Kidney glomerular epithelial cell (primary cell): ENCODE measurements at regions not wholly inside any gene's neighbourhood (a gene's known extent, or its start where the extent isn't known, plus 50 kb on each side); places are given as distances from the start of the nearest gene placed in this dataset.
A peak's percentile ranks its signal among the peaks of the same experiment; 100 is the strongest.

Experiments used
- DNase-seq: peaks from one replicate; lab custom pipeline; 2025; lab: John Stamatoyannopoulos, UW

- DNase-seq, result no peak
Observed at GRCh38 chr19:28505134-28505533, 707.8 kb downstream of the UQCRFS1 start.

- no peak for DNase-seq
Observed at GRCh38 chr19:28504727-28505126, 708.2 kb downstream of the UQCRFS1 start.

- DNase-seq, result no peak
Observed at GRCh38 chr19:28504139-28504538, 708.8 kb downstream of the UQCRFS1 start.

DNA sequence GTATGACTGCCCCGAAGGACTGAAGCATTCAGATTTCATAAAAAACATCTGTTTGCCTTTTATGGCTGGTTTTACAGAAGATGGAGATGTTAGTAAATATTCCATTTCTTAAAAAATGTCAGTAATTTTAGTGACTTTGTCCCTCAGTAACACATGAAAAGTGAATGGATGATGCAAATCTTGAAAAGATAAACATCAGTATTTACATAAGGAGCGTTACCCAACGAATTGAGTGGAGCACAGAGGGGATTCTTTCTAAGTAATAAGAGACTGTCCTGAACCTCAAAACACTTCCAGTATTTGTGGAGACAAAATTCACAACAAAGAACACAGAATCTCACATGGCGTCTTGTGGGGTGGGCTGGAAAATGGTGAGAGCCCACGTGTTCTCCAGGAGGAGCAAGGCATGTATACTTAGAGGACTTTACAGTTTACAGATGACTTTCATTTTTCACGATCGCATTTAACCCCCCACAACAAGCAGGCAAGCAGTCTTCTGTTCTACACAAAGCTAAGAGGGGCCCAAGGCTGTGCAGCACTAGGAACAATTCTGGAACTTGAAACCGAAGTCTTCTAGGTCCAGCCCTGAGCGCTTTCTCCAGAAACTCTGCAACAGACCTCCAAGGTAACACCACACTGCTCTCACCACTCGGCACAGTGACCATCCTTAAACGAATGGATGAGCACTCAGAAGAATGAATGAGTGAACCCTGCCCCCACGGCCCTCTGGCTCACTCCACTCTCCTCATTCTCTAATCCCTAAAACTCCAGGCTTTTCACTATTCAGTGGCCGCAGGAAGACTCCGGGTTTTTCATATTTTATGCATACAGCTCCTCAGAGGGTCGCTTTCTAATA is 709.8 kb downstream of the UQCRFS1 start:
- no peak for DNase-seq

GRCh38 chr19:28501976-28502375 is 711.0 kb downstream of the UQCRFS1 start:
- DNase-seq, result no peak

GRCh38 chr19:28500982-28501630 is 711.8 kb downstream of the UQCRFS1 start:
- no peak for DNase-seq

GRCh38 chr19:28500296-28500695 is 712.7 kb downstream of the UQCRFS1 start:
- no peak for DNase-seq

GRCh38 chr19:28498404-28498976 is 714.5 kb downstream of the UQCRFS1 start:
- peak; percentile 14 for DNase-seq

- no peak for DNase-seq
Observed at GRCh38 chr19:28497887-28498286, 715.1 kb downstream of the UQCRFS1 start.

DNA sequence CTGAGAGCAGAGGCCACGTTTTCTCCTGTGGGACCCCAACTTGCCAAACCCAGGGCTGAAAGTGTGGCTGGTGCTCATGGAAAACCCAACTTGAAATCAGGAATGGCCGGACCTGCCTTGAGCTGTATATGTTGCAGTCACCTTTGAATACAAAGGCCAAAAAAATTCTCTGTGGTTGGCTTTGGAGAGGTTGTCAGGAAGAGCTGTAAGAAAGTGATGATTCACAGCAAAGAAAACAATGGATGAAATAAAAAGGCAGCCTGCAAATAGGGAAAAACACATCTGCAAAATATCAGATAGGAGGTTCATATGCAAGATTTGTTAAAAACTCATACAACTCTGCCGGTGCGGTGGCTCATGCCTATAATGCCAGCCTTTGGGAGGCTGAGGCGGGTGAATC is 715.8 kb downstream of the UQCRFS1 start:
- peak; percentile 62 for DNase-seq

DNA sequence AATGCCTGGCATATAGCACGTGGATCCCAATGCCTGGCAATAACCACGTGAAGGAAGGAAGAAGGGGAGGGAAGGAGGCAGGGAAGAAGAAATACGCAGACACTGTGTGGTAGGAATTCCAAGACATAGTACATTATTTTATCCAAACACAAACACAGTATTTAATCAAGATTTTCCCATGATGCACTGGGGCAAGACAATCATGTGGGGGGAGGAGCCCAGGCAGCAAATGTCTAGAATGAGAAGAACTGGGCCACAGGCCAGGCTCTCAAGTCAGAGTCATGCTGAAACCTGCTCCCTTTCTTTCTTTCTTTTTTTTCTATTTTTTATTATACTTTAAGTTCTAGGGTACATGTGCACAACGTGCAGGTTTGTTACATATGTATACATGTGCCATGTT is 717.9 kb downstream of the UQCRFS1 start:
- no peak for DNase-seq

- no peak for DNase-seq
Observed at GRCh38 chr19:28494461-28494860, 718.5 kb downstream of the UQCRFS1 start.

GRCh38 chr19:28493884-28494283 is 719.1 kb downstream of the UQCRFS1 start:
- DNase-seq, result no peak

DNA sequence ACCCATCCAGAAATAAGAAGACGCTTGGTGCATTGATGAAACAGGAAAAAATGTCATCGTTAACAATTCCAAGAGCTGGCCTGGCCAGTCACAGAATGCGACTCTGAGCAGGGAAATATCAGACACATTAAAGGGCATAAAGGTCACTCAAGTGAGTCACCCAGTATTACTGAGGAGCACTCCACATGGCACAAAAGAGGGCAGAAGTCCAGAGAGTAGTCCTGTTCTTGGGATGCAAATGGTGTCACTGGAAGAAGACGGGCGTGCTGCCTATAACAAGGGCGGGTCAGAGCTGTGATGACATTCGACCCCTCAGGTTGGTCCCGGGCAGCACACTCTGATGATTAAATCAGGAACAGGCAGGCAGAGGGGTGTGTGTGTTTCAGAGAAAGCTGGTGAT is 720.3 kb downstream of the UQCRFS1 start:
- no peak for DNase-seq

DNA sequence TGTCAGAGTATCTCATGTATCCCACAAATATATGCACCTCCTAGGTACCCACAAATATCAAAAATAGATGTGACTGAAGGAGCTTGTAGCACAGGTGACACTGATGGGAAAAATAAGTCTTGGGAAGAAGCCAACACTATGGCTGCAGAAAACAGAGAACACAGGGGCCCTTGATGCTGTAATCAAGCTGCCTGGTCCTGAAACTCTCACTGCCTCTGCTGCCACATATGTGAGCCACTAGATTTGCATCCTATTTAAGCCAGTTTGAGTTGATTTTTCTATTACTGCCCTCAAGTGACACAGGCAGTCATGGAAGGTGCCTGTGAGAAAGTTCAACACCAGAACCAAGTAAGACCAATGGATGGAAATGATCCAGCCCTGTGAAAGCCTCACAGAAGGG is 720.8 kb downstream of the UQCRFS1 start:
- no peak for DNase-seq

GRCh38 chr19:28489776-28490175 is 723.2 kb downstream of the UQCRFS1 start:
- no peak for DNase-seq

DNA sequence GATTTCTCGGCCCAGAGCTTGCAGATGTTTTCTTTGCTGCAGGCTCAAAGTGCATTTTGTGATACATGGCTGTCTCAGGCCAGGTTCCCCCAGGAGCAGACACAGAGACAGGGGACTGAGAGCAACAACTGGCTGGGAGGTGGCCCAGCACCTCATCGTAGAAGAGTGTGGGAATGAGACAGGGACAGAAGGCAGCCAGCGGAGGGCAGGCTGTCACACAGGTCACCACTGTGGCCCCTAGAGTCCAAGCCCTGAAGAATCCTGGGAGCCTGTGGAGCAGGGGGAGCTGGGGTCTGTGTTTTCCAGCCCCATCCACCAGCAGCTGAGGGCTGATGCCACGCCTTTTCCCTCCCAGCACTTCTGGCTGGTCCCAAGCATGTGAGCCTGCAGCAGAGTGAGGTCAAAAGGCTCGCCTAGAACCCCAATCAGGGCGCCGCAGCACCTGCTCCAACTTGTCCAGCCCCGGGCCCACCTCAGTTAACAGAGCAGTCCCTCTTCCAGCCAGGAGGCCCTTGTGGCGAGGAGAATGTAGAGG is 723.8 kb downstream of the UQCRFS1 start:
- DNase-seq, result no peak

- DNase-seq, result no peak
Observed at GRCh38 chr19:28487999-28488398, 725.0 kb downstream of the UQCRFS1 start.

DNA sequence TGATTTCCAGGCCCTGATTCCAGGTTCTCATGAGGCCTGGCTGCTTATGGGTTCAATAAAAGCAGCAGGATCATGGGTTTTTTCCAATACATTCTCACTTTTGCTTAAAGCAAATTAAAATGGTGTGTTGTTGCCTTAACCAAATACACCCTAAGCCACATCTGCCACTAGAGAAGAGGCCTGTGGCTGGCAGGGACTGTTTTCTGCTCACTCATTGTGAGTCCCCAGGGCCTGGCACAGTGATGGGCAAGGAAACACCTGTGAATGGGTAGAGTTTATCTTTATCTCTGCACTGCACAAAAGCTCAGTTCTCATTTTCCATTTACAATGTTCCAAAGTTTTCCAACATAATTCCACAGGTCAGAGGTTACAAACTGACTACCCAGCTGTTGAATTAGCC is 726.0 kb downstream of the UQCRFS1 start:
- DNase-seq, result no peak

DNA sequence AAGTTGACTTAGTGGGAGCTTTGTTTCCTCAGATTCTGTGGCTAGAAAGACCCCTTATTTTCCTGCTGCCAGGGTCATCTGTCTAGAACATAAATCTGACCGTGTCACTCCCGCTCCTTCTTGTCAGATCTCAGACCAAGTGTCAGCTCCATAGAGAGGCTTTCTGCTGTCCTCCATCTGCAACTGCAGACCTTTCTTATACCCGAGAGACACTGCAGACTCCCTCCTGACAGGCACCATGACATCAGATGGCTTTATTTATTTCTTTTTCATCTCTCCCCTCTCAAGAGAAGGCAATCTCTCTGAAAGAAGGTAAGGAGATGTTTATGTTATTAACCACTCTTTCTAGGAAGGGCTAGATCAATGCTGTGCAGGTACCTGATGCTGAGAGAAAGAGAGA is 726.5 kb downstream of the UQCRFS1 start:
- no peak for DNase-seq

DNA sequence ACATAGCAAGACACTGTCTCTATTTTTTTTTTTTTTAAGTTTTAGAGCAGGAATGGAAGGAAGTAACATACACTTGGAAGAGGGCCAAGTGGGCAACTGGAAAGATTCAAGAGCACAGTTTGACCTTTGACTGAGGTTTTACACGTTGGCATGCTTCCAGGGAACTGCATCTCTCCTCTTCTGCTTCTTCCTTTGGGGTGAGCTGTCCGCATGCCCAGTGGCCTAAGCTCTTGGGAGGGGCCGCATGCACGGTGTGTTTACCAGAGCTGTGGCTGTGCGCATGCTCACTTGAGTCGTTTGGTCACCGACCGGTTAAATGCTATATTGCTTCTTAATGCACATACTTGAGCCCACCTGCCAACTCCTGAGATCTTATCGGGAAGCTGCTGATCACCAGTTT is 727.7 kb downstream of the UQCRFS1 start:
- no peak for DNase-seq

DNA sequence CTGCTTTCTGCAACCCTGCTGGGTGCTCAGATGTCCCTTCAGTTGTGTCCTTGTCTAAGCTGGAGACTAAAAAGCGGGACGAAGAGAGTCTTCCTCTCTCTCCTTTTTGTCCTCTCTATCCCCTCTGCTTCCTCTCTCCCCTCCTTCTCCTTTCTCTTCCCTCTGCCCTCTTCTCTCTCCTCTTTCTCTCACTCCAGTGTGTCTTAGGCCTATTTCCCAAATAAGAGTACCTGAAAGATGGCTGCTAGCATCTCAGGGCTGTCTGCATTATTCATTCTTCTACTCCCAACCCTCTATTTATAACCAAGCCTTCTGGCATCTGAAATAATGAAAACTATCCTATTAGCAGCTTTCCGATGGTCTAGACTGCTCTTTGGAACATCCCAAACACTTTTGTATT is 729.8 kb downstream of the UQCRFS1 start:
- no peak for DNase-seq

GRCh38 chr19:28482221-28482620 is 730.7 kb downstream of the UQCRFS1 start:
- DNase-seq, result peak; percentile 40
